Lower lobe of right lung (tissue), 2 donors: ENCODE measurements at regions not wholly inside any gene's neighbourhood (a gene's known extent, or its start where the extent isn't known, plus 50 kb on each side); places are given as distances from the start of the nearest gene placed in this dataset.

ENCODE experiments used
- ATAC-seq, 2 donors: fragments of 200-7000 bp; cut with Tn5 transposase; one replicate each; pipeline ENCODE4 v1.9.1; 2020 to 2022; ENCODE audit warnings: mild to moderate bottlenecking in 2 of 2, moderate library complexity in 2 of 2
- DNase-seq: peaks from one replicate; pipeline ENCODE4 v3.0.0-alpha.2; 2020
- H3K27ac ChIP-seq: fragments of 200-600 bp; one replicate; pipeline ENCODE4 v1.8.0; 2022
- H3K27me3 ChIP-seq: fragments of 200-600 bp; one replicate; pipeline ENCODE4 v1.8.0; 2022; ENCODE audit warnings: low read depth
- H3K36me3 ChIP-seq: fragments of 200-600 bp; one replicate; pipeline ENCODE4 v1.8.0; 2022; ENCODE audit warnings: mild to moderate bottlenecking
- H3K4me1 ChIP-seq: fragments of 200-600 bp; one replicate; pipeline ENCODE4 v1.8.0; 2022
- H3K4me3 ChIP-seq: fragments of 200-600 bp; one replicate; pipeline ENCODE4 v1.8.0; 2022; ENCODE audit warnings: mild to moderate bottlenecking
- H3K9me3 ChIP-seq: fragments of 200-600 bp; one replicate; pipeline ENCODE4 v1.8.0; 2022
- CTCF ChIP-seq: fragments of 200-600 bp; IDR thresholded peaks from one replicate; pipeline ENCODE4 v1.8.0; 2022; ENCODE audit warnings: antibody characterized with exemption, mild to moderate bottlenecking
- intact Hi-C: fragments of 100-400 bp; cut with DNase I; formaldehyde crosslinking; loops from one replicate; pipeline ENCODE4 v1.11.0; 2022
- donor health status: DM: no; HTN: yes; CAD: no; lungs with severe emphysema.

- intact Hi-C loops = no loop called here
These were observed 170.7 kb upstream of the ERBB4 start for GRCh38 chr2:212709280-212709679.

GRCh38 chr2:212708355-212708754 is 169.8 kb upstream of the ERBB4 start:
- no peak for TF ChIP-seq CTCF
- Histone ChIP-seq H3K9me3 (no peaks in the 10 kb centered on the region), H3K27ac (no peak overlapping the region), H3K27me3 (no peaks in the 10 kb centered on the region), H3K4me3 (no peak overlapping the region), H3K4me1 (no peaks in the 10 kb centered on the region), H3K36me3 (no peaks in the 10 kb centered on the region)
- ATAC-seq (no peak), DNase-seq (no peak)
- intact Hi-C loops = no loop called here

More at GRCh38 chr2:212709280-212709679, 170.7 kb upstream of the ERBB4 start:
- H3K4me3 ChIP-seq = no peak overlapping the region
- ATAC-seq (no peak), DNase-seq (no peak)
- no peaks in the 10 kb centered on the region for H3K9me3 ChIP-seq
- no peaks in the 10 kb centered on the region for H3K27me3 ChIP-seq
- H3K27ac ChIP-seq = no peak overlapping the region
- H3K4me1 ChIP-seq = no peaks in the 10 kb centered on the region
- no peak for TF ChIP-seq CTCF
- no peaks in the 10 kb centered on the region for H3K36me3 ChIP-seq

DNA sequence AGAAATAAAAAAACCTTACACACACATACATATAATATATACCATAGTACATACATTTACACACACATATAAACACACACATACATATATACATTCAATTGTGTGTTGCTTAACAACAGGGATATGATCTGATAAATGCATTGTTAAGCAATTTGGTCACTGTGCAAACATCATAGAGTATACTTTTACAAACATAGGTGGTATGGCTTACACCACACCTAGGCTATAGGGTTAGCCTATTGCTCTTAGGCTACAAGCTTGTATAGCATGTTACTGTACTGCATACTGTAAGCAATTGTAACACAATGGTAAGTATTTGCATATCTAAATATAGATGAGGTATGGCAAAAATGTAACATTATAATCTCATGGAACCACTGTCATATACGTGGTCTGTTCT is 156.8 kb upstream of the ERBB4 start:
- no peak for TF ChIP-seq CTCF
- Histone ChIP-seq H3K4me1 (no peaks in the 10 kb centered on the region), H3K36me3 (no peaks in the 10 kb centered on the region), H3K9me3 (no peaks in the 10 kb centered on the region), H3K27me3 (no peaks in the 10 kb centered on the region), H3K4me3 (no peak overlapping the region), H3K27ac (no peak overlapping the region)
- DNase-seq (no peak), ATAC-seq (no peak)
- intact Hi-C loops = no loop called here

- H3K36me3 ChIP-seq = no peaks in the 10 kb centered on the region
- H3K4me1 ChIP-seq = no peaks in the 10 kb centered on the region
- DNase-seq (no peak), ATAC-seq (no peak)
- no peak overlapping the region for H3K27ac ChIP-seq
- H3K9me3 ChIP-seq = no peaks in the 10 kb centered on the region
- TF ChIP-seq CTCF = no peak
- intact Hi-C loops = no loop called here
- no peaks in the 10 kb centered on the region for H3K27me3 ChIP-seq
- H3K4me3 ChIP-seq = no peak overlapping the region
These were observed 155.8 kb upstream of the ERBB4 start for GRCh38 chr2:212694398-212694797.

GRCh38 chr2:212692466-212692865 is 153.9 kb upstream of the ERBB4 start:
- H3K4me1 ChIP-seq = no peaks in the 10 kb centered on the region
- no peak for TF ChIP-seq CTCF
- no peaks in the 10 kb centered on the region for H3K36me3 ChIP-seq
- intact Hi-C loops = no loop called here
- DNase-seq (no peak), ATAC-seq (peak in 1 of 2 donors; percentile 11)
- H3K27me3 ChIP-seq = no peaks in the 10 kb centered on the region
- H3K4me3 ChIP-seq = no peak overlapping the region
- H3K27ac ChIP-seq = no peak overlapping the region
- H3K9me3 ChIP-seq = no peaks in the 10 kb centered on the region
